NCI-H510A treated with DMSO at 0.1 percent for 48 hours (cell line): ENCODE measurements at regions not wholly inside any gene's neighbourhood (a gene's known extent, or its start where the extent isn't known, plus 50 kb on each side); places are given as distances from the start of the nearest gene placed in this dataset.

ENCODE experiments used
- DNase-seq: peaks from one replicate; lab custom pipeline; 2025; lab: John Stamatoyannopoulos, UW

- DNase-seq, result no peak
Observed at GRCh38 chr2:120953066-120953756, 217.5 kb downstream of the GLI2 start.

- DNase-seq, result no peak
Observed at GRCh38 chr2:120953843-120954584, 218.3 kb downstream of the GLI2 start.

DNA sequence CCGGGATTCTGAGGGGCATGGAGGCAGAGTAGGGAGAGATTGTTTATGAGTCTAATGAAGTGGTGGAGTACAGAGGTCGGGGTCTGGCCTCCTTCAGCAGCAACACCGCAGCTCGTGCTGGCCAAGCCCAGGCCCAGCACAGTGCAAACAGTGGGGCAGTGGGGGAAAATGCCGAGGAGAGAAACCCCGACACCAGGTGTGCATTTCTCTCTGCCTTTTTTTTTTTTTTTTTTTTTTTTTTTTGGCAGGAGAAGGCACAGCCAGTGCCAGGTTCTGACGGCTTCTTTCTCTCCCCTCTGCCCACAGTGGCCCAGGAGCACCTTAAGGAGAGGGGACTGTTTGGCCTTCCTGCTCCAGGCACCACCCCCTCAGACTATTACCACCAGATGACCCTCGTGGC is 219.3 kb downstream of the GLI2 start:
- no peak for DNase-seq

GRCh38 chr2:120955427-120955826 is 219.8 kb downstream of the GLI2 start:
- no peak for DNase-seq

GRCh38 chr2:120956486-120957156 is 221.0 kb downstream of the GLI2 start:
- no peak for DNase-seq

GRCh38 chr2:120957905-120958304 is 222.2 kb downstream of the GLI2 start:
- DNase-seq, result no peak

DNA sequence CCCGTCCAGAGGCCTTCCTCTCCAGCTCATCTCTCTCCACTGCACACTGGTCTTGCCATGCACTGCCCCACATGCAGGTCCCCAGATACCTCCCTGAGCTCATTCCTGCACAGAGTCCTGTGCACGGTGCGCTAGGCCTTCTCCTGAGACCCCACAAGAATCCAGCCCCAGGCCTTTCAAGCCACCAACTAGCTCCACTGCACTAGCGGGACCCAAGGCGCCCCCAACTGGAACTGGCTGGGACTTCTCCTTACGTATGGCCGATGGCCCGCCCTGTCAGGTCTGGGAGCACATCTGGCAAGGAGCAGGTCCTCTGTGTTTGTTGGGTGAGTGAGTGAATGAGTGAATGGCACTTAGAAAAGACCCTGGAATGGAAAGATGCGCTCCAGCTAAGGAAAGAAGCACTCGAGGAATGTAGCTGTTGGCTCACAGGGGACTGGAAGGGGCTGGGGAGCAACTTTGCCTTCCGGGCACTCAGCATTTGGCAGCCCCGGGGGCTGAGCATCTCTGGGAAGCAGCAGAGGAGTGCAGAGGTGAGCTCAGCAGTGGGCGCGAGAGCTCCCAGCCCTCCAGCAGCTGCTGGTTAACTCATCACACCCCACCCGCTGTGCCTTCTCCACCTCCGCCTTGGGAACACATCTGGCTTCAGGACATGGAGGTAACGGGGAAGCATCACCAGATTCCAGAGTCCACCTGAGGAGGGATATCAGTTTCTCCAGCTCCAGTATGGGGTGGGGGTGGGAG is 223.1 kb downstream of the GLI2 start:
- no peak for DNase-seq

GRCh38 chr2:120959426-120959825 is 223.8 kb downstream of the GLI2 start:
- no peak for DNase-seq

DNA sequence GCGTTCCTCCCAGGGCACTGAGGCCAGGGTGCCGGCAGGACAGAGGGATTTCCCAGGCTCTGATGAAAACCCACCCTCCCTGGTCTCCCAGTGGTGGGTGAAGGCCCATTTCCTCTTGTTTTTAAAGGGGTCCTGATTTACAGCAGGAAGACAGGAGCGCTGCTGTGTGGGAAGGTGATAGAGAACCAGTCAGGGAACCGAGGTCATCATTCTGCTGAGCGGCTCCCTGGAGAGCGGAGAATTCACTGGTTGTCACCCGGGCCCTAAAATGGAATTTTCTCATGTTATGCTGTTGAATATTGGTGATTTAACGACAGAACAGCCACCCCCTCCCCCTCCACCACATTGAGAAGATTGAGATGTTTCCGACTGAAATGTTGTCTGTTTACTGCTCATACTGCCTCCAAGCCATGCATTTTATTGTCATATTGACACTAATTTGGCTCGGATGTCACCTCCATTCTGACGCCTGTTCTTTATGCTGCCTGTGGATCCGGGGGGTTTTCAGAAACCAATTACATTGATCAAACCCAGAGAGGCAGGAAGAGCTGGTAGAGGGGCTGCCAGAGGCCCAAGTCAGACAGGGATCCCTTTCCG is 225.2 kb downstream of the GLI2 start:
- no peak for DNase-seq

- DNase-seq, result no peak
Observed at GRCh38 chr2:120961396-120961795, 225.7 kb downstream of the GLI2 start.

- peak; percentile 81 for DNase-seq
Observed at GRCh38 chr2:120963997-120964705, 228.5 kb downstream of the GLI2 start.

DNA sequence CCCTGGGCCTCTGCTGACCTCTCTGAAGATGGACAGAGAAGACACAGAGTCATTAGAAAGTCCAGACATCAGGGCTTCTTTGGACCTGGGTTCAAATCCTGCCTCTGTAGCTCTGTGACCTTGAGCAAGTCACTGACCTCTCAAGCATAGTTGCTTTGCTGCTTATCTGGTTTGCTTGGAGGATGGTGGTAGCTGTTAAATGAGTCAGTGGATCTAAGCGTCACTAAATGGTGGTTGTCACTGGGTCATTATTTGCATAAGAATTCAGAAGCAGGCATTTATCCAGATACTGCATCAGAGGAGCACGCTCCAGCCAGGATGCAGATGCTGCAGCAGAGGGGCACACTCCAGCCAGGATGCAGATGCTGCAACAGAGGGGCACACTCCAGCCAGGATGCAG is 229.2 kb downstream of the GLI2 start:
- DNase-seq, result no peak

DNA sequence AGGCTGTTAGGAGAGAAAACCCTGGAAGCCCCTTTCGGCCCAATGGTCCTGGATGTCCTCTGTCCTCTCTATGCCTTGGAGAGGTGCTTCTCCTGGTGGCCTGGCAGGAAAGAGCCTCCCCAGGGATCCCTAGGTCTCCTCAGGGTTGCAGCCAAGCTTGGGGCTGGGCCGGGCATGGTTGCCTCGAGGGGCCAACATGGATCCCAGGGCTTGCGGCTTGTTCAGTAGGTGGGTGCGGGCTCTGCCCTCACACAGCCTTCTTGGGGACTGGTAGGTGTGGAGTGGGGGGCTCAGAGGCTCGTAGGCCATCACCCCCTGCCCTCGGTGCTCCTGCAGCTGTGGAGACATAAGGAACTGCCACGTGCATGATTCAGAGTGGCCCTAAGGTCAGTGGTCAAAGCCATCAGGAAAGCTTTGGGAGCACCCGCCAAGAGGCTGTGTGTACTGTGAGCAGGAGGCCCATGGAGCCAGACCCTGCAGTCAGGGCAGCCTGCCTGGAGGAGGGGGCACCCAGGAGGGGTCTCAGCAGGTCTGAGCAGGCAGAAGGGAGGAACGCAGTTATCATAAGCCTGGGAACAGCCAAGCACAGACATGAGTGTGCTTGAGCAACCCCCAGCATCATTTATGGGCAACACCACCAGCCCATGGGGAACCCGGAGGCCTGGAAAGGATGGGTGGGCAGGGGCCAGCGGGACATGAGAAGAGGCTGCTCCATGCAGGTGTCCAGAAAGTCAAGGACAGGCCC is 231.0 kb downstream of the GLI2 start:
- no peak for DNase-seq

DNA sequence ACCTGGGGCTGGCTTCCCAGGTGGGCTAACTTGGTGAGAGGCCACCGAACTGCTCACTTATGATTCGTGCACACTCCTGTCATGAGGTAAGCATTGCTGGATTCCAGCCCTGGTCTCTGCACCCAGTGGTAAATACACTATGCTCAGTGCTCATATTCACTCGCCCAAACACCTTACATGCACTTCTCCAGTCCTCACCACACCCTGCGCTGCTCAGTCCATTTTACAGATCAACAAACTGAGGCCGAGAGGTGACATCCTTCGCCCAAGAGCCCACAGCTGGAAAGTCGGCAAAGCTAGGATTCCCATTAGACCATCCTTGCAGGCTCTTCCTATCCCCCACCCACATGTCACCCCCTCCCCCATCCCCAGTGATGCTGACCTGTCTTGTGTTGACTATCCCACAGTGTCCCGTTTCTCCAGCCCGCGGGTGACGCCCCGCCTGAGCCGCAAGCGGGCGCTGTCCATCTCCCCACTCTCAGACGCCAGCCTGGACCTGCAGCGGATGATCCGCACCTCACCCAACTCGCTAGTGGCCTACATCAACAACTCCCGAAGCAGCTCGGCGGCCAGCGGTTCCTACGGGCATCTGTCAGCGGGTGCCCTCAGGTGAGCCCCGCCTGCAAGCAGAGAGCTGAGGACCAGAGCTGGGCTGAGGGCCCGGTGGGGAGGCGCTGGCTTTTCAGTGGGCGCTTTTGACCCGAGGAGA is 232.8 kb downstream of the GLI2 start:
- no peak for DNase-seq

DNA sequence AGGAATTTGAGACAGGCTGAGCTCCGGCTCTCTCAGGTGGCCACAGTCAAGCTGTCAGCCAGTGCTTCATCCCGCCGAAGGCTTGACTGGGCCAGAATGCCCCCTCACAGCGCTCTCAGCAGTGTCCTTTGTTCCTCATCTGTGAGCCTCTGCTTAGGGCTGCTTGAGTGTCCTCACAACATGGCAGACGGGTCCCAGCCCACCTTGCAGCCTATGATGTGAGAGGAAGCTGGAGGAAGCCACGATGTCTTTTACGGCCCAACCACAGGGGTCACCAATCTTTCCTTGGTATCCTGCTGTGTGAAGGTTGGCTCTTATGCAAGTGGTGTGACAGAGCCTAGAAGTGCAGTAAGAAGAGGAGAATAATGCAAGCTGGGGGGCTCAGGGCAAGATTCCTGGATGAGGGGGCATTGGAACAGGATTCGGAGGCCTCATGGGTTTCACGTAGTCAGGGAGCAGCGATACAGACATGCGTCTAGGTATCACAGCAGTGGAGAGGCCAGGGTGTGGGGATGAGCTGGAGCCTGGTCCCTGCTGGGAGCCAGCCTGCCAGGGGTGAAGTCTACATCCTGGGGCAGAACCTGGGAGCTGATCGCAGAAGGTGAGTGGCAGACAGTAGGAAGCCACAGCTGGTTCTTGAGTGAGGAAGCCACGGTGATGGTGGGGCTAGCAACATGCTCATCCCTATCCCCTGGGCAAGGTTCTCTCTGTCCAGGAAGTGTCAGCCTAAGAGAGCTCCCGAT is 234.1 kb downstream of the GLI2 start:
- DNase-seq, result no peak

DNA sequence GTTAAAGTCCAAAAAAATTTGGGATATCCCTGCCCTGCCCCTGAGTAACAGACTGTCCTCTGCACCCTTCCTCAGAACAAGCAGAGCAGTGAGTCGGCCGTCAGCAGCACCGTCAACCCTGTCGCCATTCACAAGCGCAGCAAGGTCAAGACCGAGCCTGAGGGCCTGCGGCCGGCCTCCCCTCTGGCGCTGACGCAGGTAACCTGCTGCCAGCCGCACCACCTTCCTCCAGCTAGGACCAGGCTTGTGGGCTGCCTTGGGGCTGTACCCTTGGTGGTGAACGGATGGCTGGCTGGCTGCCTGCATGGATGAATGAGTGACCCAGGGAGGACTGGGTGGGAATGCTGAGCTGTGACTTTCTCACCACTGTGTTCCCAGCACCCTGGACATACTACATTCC is 236.2 kb downstream of the GLI2 start:
- no peak for DNase-seq

DNA sequence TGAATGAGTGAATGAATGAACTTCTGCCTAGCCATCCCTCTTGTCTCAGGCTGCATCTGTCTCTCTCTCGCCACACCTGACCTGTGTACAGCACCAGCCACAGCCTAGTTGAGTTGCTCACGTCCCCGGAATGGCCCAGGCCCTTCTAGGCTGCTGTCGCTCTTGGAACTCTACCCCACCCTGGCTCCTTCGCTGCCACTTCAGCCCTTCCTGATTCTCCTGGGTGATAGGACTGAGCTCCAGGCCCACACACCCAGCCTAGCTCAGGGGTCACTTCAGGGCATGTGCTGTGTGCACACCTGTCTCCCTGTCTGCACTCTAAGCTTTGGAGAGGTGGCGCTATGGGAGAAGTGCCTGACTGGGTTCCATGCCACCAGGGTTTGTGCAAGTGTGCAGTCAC is 236.6 kb downstream of the GLI2 start:
- peak; percentile 87 for DNase-seq

DNA sequence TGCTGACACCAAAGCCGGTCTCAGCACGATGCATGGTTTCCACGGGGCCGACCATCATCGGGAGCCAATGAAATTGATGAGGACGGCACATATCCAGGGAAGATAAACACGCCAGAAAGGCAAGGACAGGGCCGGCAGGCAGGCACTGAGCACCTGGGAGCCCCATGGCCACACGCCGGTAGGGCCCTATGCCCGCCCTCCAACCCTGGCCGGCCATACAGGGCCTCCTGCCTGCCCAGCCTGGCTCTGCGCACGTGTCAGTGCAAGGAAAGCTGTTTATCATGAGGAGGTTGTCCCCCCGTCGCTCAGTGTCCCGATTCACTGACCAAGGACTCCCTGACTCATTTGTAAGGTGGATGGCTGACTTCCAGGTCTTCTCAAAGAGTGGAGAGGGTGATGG is 237.5 kb downstream of the GLI2 start:
- DNase-seq, result no peak

GRCh38 chr2:120974950-120975349 is 239.3 kb downstream of the GLI2 start:
- no peak for DNase-seq
